Frontal cortex (tissue), 3 donors: ENCODE measurements at regions not wholly inside any gene's neighbourhood (a gene's known extent, or its start where the extent isn't known, plus 50 kb on each side); places are given as distances from the start of the nearest gene placed in this dataset.

ENCODE experiments used
- DNase-seq, 2 donors: peaks; one replicate each; pipeline ENCODE4 v3.0.0; 2012; ENCODE audit warnings: low spot score in 2 of 2
- FAIRE-seq: peaks from 2 replicates; lab custom pipeline; 2012; peaks lifted over from hg19 to GRCh38; lab: Jason Lieb, UNC
- donor health status: control.
- donor health status: control.
- donor health status: control.

DNA sequence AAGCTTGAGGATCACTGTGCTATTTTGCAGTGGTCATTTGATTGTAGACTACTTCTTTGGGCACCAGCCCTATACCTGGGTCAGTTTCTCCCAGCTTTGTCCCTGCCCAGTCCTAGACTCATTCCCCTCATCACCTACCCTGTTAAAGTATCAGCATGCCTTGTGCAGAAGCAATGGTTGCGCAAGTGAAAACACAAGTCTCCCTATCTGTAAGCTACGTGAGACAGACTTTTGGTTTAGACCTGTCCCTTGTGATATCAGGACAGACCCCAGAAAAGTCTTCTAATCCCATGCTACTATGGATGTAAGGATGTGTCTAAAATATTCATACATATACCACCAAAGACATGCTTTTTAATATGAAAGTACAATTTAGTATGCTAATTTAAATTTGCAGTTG is 88.8 kb upstream of the ATP2B1 start:
- no peak for DNase-seq
- FAIRE-seq = no peak

DNA sequence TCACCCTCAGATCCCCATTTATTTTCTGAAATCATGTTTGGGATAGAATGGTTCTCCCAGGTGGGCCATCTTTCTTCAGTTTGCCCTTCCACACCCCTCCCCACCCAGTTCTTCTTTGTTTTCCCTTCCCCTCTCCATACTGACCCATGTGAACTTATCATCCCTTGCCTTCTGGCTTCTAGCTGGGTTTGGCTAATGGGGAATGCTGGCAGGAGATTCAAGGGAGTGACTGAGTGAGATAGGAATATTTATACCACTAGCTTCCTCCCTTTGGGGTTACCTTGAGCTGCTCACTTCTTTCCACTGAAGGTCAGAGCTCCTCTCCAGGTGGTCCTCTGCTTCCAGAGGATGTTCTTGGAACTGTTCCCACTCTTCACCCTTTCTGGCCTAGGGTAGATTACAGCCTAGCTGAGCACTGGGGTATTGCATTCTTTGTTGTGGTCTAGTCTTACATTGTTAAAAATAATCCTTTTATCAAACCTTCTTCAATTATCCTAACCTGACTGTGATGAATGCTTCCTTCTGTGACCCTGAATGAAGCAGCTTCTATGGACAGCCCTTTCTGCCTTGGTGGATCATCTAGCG is 88.3 kb upstream of the ATP2B1 start:
- DNase-seq (no peak), FAIRE-seq (no peak)

DNA sequence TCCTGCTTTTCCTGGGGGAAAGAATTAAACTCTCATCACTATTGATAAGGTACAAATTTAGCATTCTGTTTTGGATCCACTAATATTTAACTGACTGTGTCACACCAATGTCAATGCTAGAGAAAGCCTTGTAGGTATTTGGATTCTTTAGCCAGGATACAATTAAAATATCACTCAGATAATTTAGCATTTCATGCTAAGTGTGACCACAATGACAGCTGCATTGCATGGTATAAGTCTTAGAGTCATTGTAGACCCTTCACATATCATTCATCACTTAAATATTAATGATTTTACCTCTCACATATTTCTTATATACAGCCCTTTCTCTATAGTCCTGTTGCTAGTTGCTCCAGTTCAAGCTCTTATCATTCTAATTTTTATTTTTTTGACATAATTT is 85.3 kb upstream of the ATP2B1 start:
- no peak for FAIRE-seq
- no peak for DNase-seq

DNA sequence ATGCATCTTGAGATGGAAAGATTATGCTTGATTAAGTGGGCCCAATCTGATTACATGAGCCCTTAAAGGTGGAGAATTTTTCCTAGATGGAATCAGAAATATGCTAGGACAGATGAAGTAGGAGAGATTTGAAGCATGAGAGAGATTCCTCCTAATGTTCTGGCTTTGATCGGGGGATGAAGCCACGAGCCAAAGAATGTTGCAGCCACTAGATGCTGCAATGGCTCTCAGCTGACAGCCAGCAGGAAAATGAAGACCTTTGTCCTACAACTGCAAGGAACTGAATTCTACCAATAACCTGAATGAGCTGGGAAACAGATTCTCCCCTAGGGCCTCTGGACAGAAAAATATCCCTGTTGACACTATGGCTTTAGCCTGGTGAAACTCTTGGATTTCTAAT is 82.6 kb upstream of the ATP2B1 start:
- FAIRE-seq = no peak
- DNase-seq = no peak

DNA sequence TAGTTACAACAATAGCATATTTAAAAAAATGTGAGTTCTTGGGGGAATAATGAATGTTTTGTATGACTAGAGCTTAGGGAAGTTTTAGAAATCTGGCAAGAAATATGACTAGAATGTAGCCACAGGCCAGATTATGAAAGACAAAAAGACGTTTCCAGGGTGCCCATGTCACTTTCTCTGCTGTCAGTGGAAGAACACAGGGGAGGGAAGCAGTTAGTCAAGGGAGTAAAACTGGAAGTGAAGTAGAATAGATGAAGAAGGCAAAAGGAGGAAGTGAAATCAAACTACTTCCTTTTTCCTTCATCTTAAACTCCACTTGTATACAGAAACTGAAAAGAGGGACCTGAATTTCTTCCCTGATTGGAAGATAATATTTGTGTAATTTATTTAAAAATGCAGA is 81.2 kb upstream of the ATP2B1 start:
- DNase-seq = no peak
- no peak for FAIRE-seq

DNA sequence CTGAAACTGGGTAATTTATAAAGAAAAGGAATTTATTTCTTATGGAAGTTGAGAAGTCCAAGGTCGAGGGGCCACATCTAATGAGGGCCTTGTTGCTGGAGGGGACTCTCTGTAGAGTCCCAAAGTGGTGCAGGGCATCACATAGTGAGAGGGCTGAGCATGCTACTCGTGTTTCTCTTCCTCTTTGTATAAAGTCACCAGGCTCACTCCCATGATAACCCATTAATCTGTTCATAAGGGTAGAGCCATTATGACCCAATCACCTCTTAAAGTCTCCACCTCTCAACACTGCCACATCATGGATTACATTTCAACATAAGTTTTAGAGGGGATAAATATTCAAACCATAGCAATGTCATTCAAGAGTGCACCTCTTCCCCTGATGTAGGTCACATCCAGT is 79.1 kb upstream of the ATP2B1 start:
- FAIRE-seq = no peak
- no peak for DNase-seq

DNA sequence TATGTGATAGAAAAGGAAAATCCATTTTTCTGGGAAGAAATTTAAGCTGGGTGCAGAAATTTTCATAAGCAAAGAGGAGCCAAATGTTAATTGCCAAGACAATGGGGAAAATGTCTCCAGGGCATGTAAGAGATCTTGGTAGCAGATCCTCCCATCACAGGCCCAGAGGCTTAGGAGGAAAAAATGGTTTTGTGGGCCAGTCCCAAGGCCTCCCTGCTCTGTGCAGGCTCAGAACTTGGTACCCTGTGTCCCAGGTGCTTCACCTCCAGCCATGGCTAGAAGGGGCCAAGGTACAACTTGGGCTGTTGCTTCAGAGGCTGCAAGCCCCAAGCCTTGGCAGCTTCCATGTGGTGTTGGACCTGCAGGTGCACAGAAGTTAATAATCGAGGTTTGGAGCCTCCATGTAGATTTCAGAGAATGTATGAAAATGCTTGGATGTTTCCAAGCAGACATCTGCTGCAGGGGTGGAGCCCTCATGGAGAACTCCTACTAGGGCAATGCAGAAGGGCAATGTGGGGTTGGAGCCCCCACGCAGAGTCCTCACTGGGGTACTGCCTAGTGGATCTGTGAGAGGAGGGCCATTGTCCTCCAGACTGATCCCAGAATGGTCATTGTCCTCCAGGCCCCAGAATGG is 77.7 kb upstream of the ATP2B1 start:
- no peak for FAIRE-seq

DNA sequence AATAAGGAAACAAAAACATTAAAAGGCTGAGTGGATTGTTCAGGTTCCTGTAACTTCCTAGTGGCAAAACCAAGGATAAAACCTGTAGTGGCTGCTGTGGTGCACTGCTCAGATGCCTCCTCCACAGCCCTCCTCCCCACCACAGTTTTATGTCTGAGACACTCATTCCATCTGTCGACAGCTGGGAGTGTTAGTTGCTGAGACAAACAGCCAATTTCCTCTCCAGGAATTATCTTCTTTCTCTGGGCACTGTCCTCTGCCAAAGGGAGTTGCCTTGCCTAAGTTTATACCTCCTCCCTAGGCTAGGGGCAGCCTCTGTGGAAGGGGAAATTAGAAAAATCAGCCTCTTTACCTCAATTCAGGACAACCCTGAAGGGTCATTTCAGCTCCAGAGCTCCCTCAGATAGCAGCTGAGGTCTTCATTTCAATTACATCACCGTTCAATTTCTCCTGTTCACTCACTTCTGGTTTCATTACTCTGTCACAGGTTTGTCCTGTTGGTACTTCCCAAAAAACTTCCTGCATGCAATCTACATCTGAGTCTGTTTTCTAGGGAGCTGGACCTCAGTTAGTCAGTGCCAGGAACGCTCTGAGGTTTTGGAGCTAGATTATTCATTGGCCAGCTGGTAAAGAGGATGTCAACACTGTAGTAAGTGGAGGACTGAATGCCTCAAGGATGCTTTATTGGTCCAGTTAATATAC is 74.9 kb upstream of the ATP2B1 start:
- FAIRE-seq (no peak), DNase-seq (no peak)

More for the DNA sequence above, 77.7 kb upstream of the ATP2B1 start:
- DNase-seq = no peak

DNA sequence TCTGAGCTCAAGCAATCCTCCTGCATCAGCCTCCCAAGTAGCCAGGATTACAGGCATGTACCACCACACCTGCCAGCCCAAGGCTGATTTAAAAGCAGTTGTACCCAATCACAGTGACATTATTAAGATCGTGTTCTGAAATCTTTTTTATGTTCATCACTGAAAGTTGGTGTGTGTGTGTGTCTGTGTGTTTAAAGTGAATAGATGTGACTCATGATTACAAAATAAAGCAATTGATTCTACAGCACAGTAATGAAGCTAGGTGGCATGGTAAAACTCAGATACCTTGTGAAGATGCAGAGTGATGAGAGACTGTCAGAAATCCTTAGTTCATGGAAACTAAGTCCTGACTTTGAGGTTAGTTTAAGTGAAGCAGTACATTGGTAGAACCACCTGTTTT is 74.2 kb upstream of the ATP2B1 start:
- FAIRE-seq (no peak), DNase-seq (no peak)

DNA sequence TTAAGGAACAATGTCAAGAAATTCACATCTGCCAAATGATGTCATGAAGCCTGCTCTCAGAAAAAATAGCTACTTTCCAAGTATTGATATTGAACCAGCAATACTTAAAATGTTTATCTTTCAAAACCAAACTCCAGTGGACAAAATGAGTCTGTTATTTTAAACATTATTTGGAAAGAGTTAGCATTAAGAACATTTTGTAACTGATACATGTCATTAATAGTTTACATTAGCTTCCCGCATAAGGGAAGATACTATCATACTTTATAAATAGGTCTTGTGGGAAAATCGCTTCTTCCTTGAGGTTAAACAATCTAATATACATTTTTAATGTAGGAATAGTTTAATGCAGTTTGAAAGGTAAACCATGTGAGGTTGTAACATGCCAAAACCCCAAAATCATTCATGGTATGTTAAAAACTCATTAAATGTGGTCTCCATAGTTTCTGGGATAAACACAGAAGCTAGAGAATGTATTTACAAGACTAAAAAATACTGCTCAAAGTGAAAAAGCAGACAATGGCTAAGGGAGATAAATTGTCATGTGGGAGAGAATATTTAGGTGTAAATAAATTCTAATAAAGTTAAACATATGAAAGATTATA is 73.4 kb upstream of the ATP2B1 start:
- DNase-seq (no peak), FAIRE-seq (no peak)

DNA sequence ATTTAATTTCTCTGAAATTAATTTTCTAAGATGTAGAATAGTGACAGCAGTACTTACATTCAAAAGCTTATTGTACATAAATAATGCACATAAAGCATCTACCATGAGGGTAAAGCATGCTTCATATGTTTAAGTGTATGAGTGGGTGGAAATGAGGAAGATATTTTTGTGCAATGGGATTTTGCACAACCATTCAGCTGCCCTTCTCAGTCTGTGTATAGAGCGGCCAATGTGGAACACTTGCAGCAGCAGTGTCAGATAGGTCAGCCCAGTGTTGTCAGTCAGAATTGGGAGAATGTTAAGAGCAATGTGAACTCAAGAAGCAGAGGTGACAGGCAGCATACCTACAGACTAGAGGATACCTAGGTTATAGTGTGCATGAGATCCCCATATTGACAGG is 72.5 kb upstream of the ATP2B1 start:
- DNase-seq = no peak
- FAIRE-seq = no peak

DNA sequence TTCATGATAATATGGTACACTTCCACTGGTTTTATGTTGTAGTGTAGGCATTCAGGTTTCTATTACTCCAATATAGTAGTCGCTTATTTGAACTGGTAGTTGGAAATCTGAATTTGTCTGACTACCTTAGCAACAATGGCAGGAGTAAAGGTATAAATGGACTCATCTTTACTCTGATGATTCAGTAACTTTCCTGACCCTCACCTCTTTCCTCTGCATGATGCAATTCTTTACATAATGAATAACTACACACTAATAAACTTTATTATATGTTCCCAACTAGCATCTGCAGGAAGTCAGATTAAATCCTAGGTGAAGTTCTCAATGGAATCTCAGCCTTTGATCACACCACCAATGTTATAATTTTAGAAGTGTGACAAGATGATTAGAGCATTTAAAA is 70.5 kb upstream of the ATP2B1 start:
- DNase-seq (no peak), FAIRE-seq (no peak)

DNA sequence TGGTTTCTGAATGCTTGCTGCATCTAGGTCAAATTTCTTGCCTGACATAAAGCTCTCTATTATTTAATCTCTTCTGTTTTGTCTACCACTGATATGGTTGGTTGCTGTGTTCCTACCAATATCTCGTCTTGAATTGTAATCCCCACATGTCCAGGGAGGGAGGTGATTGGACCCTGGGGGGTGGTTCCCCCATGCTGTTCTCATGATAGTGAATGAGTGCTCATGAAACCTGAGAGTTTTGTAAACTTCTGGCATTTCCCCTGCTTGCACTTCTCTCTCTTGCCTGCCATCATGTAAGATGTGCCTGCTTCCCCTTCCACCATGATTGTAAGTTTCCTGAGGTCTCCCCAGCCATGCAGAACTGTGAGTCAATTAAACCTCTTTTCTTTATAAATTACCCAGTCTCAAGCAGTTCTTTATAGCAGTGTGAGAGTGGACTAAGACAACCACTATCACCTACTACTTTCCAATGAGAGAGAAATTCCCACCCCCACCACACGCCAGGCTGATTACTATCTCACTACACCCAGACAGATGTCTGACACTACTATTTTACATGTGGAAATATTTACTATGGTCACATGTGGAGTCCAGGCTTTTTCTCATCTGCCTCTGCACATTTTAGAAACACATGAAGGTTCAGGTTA is 69.2 kb upstream of the ATP2B1 start:
- no peak for FAIRE-seq
- no peak for DNase-seq

DNA sequence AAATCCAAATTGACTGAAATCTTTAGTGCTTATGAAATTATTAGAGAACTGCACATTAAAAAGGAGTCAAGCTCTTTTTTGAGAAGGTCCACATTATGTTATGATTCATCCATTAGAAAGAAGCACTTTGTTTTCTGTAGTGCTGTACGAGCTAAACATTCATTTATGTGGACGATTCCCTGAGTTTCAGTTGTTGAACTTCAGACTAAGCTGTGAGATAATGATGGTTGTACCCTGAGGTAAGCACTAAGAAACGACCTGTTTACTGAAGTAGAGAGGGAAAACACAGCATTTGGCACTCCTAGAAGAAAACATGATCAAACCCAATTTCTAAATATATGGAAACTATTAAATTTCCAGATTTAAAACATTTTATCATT is 67.3 kb upstream of the ATP2B1 start:
- no peak for FAIRE-seq

DNA sequence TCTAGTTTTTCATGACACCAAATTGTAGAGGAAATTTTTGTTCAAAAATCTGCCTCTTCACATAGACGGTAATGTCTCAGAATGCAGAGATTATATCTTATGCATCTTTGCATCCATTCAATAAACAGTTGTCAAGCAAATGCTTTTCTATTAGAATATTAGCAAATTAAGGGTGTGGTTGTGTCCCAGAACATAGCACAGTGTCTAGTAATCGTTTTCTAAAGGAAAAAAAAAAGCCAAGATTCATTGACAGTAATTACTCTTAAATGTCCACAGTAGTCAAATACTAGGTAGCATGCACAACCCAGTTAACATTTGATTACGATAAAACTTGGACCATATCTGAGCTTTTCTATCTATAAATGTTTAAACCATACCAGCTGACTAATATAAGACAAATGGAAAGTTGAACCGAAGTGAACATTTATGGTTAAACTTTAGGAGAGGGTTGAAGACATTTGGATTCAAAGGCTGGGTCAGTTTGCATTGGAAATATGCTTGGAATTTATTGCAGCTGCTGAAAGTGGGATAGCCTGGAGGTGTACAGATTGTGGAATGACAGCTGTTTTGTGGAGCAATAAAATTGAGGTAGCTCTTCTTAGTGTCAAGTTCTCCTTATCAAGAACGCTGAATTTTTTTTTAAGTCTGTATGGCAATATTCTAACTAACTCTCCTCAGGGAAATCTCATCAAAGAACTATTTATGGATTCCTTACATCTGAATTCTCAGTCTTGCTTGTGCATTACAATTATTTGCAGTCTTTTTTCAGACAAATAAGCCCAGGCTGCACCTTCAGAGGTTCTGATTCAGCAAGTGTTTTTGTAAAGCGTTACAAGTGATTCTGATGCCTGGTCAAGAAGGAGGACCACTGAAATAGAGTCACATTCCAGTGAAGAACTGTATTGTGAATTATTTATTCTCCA is 66.7 kb upstream of the ATP2B1 start:
- no peak for DNase-seq
- FAIRE-seq = no peak

More for the DNA sequence above, 67.3 kb upstream of the ATP2B1 start:
- no peak for DNase-seq

DNA sequence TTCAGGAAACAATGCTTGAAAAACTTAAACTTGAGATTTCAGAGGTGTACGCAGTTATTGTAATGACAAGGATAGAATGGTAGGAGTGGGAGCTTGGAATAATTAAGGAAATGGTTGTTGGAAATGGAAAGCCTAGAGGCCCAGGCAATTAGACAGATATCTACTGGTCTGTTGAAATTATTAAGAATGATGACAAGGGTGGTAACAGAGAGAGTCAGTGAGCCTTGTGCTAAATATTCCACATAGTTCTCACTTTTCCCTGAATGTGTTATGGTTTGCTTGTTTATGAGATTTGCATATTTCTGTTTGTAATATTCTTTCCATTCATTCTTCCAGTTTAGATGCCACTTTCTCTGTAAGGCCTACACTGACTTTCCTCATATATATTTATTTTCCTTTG is 66.0 kb upstream of the ATP2B1 start:
- FAIRE-seq (no peak), DNase-seq (no peak)

DNA sequence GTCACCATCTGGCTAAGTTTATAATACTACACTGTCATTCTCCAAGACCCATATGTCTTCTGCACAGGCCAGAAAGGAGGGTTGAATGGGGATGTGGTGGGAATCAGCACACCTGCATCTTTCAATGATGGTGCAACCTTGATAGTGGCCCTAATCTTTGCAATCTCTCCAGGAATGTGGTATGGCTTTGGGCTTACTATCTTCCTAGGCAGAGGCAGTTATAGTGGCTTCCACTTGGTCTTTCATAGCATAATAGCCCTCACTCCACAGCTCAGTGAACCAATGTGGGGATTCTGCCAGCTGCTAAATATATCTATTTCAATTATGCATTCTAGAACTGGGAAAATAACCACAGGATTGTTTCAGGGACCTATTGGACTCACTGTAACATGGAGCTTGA is 61.8 kb upstream of the ATP2B1 start:
- DNase-seq (no peak), FAIRE-seq (no peak)

DNA sequence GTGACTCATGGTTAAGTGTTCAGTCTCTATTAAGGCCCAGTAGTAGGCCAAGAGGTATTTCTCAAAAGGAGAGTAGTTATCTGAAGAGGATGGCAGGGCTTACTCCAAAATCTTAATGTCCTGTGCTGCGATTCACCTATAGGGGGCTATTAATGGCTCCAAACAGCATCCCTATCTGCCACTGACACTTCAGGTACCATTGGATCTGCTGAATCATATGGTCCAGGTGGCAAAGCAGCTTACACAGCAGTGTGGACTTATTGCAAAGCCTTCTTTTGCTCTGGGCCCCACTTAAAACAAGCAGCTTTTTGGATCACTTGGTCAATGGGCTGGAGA is 60.8 kb upstream of the ATP2B1 start:
- DNase-seq = no peak
- FAIRE-seq = no peak

DNA sequence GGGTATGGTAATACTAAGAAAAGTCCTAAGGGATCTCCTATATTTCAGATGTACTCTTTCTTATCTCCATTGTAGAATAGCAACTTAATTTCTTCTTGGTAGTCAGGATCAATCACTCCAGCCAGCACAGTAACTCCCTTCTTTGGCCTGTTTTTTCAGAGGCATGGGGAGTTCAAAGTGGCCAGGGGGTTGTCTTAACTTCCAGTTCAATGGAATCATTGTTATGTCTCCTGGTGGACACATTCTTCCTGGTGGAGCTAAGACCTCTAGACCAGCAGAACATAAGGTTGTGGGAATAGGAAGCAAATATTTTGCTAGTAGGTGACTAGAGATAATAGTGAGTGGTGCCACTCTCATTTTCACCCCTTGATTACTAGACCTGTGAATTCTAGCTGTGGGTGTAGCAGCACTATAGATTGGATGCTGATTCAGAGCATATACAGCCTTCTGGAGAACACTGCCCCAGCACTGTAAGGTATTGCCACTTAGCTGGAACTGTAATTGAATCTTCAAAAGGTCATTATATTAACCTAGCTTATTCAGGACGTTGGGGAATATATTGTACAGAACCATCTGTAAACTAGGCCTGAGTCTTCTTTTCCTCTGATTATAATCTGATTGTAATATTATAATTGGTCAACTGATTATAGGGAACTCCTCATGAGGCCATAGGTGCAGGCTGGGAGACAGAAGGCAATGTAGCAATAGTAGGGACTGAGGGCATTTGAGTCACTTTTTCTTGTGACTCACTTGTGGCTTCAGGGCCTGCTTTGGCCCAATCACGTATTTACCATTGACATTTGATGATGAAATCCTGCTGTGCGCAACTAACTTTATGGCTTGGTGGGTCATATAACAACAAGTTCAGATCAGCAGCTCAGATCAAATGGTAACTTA is 60.2 kb upstream of the ATP2B1 start:
- FAIRE-seq (no peak), DNase-seq (no peak)
